ENCODE measurements at regions not wholly inside any gene's neighbourhood (a gene's known extent, or its start where the extent isn't known, plus 50 kb on each side); places are given as distances from the start of the nearest gene placed in this dataset.

- Histone ChIP-seq H3K9me3 (ENCODE audit: control insufficient read depth in 4 of 4, low read length in 3 of 4) (no peaks in the 10 kb centered on the region), H3K36me3 (ENCODE audit: control insufficient read depth in 4 of 4, insufficient read depth in 3 of 4, low read depth in 1 of 4, low read length in 3 of 4) (no peaks in the 10 kb centered on the region), H3K4me3 (ENCODE audit: low read depth in 1 of 3, low read length in 3 of 3) (no peak overlapping the region), H3K27me3 (ENCODE audit: control insufficient read depth in 4 of 4, insufficient read depth in 4 of 4, low read length in 3 of 4) (no peaks in the 10 kb centered on the region), H3K27ac (ENCODE audit: low read depth in 1 of 2, low read length in 2 of 2) (no peak overlapping the region), H3K4me1 (ENCODE audit: control insufficient read depth in 4 of 4, insufficient read depth in 4 of 4, low read length in 3 of 4) (no peaks in the 10 kb centered on the region), H3K9ac (ENCODE audit: low read depth in 1 of 2, low read length in 2 of 2) (no peak overlapping the region)
- no peak for DNase-seq (ENCODE audit: low spot score)
- TF ChIP-seq TAF1 (conservative IDR thresholded peaks at IDR 0.05): no peak
- no peak for TF ChIP-seq SP1 (IDR thresholded peaks at IDR 0.05)
- TF ChIP-seq FOXA2 (IDR thresholded peaks at IDR 0.05): no peak
- 79% methylated on average over 4 of the region's 4 CpGs for WGBS
These were observed 615.3 kb downstream of the BNC2 start for GRCh38 chr9:16255217-16255616.

- Histone ChIP-seq H3K9me3 (ENCODE audit: control insufficient read depth in 4 of 4, low read length in 3 of 4) (no peaks in the 10 kb centered on the region), H3K9ac (ENCODE audit: low read depth in 1 of 2, low read length in 2 of 2) (no peak overlapping the region), H3K4me1 (ENCODE audit: control insufficient read depth in 4 of 4, insufficient read depth in 4 of 4, low read length in 3 of 4) (no peaks in the 10 kb centered on the region), H3K27ac (ENCODE audit: low read depth in 1 of 2, low read length in 2 of 2) (no peak overlapping the region), H3K4me3 (ENCODE audit: low read depth in 1 of 3, low read length in 3 of 3) (no peak overlapping the region), H3K27me3 (ENCODE audit: control insufficient read depth in 4 of 4, insufficient read depth in 4 of 4, low read length in 3 of 4) (no peaks in the 10 kb centered on the region), H3K36me3 (ENCODE audit: control insufficient read depth in 4 of 4, insufficient read depth in 3 of 4, low read depth in 1 of 4, low read length in 3 of 4) (no peaks in the 10 kb centered on the region)
- no peak for DNase-seq (ENCODE audit: low spot score)
- 72% methylated on average over 2 of the region's 2 CpGs for WGBS
- TF ChIP-seq RAD21 (IDR thresholded peaks at IDR 0.05) (peak; percentile 69 to 76), TAF1 (conservative IDR thresholded peaks at IDR 0.05) (no peak), ATF3 (IDR thresholded peaks at IDR 0.05) (no peak), FOXA2 (IDR thresholded peaks at IDR 0.05) (no peak), EGR1 (IDR thresholded peaks at IDR 0.05; ENCODE audit: low read depth in 2 of 2) (no peak), MAX (IDR thresholded peaks at IDR 0.05) (no peak), RXRA (IDR thresholded peaks at IDR 0.05) (no peak)
- TF ChIP-seq, protein P1, sequence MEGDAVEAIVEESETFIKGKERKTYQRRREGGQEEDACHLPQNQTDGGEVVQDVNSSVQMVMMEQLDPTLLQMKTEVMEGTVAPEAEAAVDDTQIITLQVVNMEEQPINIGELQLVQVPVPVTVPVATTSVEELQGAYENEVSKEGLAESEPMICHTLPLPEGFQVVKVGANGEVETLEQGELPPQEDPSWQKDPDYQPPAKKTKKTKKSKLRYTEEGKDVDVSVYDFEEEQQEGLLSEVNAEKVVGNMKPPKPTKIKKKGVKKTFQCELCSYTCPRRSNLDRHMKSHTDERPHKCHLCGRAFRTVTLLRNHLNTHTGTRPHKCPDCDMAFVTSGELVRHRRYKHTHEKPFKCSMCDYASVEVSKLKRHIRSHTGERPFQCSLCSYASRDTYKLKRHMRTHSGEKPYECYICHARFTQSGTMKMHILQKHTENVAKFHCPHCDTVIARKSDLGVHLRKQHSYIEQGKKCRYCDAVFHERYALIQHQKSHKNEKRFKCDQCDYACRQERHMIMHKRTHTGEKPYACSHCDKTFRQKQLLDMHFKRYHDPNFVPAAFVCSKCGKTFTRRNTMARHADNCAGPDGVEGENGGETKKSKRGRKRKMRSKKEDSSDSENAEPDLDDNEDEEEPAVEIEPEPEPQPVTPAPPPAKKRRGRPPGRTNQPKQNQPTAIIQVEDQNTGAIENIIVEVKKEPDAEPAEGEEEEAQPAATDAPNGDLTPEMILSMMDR (IDR thresholded peaks at IDR 0.05; ENCODE audit: low read depth, low read length, missing input control): peak; percentile 43
These were observed 612.9 kb downstream of the BNC2 start for GRCh38 chr9:16257604-16258003.

DNA sequence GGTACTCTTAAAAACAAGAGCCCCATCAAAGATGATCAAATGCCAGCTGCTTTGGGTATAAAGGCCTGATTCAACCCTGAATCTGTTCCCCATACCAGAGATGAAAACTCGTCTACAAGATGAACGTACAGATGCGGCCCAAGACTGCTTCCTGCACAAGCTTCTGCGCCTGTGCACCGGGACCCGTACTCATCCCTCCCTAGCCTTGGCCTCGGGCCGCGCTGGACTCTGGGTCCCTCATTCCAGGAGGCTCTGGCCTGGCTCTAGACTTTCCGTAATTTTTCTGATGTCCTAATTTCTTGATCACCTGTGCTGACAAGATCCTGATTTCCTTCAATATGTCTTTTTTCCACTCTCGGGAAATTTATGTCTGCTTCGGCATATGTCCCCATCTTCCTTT lies 612.3 kb downstream of the BNC2 start:
- no peak overlapping the region for H3K9ac ChIP-seq (ENCODE audit: low read depth in 1 of 2, low read length in 2 of 2)
- 96% methylated on average over 12 of the region's 12 CpGs for WGBS
- no peak overlapping the region for H3K4me3 ChIP-seq (ENCODE audit: low read depth in 1 of 3, low read length in 3 of 3)
- H3K9me3 ChIP-seq (ENCODE audit: control insufficient read depth in 4 of 4, low read length in 3 of 4): no peaks in the 10 kb centered on the region
- no peak for TF ChIP-seq TAF1 (conservative IDR thresholded peaks at IDR 0.05)
- TF ChIP-seq ATF3 (IDR thresholded peaks at IDR 0.05): no peak
- TF ChIP-seq, protein P2, sequence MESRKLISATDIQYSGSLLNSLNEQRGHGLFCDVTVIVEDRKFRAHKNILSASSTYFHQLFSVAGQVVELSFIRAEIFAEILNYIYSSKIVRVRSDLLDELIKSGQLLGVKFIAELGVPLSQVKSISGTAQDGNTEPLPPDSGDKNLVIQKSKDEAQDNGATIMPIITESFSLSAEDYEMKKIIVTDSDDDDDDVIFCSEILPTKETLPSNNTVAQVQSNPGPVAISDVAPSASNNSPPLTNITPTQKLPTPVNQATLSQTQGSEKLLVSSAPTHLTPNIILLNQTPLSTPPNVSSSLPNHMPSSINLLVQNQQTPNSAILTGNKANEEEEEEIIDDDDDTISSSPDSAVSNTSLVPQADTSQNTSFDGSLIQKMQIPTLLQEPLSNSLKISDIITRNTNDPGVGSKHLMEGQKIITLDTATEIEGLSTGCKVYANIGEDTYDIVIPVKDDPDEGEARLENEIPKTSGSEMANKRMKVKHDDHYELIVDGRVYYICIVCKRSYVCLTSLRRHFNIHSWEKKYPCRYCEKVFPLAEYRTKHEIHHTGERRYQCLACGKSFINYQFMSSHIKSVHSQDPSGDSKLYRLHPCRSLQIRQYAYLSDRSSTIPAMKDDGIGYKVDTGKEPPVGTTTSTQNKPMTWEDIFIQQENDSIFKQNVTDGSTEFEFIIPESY (IDR thresholded peaks at IDR 0.05): no peak
- no peak for TF ChIP-seq REST (IDR thresholded peaks at IDR 0.05)
- TF ChIP-seq HNF4G (IDR thresholded peaks at IDR 0.05): no peak
- TF ChIP-seq MAX (IDR thresholded peaks at IDR 0.05): no peak
- no peak for TF ChIP-seq RAD21 (IDR thresholded peaks at IDR 0.05)
- no peak for DNase-seq (ENCODE audit: low spot score)
- peaks cover 0 to 4% (median 2%) of the 10 kb centered on the region in 4 donors for H3K4me1 ChIP-seq (ENCODE audit: control insufficient read depth in 4 of 4, insufficient read depth in 4 of 4, low read length in 3 of 4)
- no peak overlapping the region for H3K27ac ChIP-seq (ENCODE audit: low read depth in 1 of 2, low read length in 2 of 2)
- H3K36me3 ChIP-seq (ENCODE audit: control insufficient read depth in 4 of 4, insufficient read depth in 3 of 4, low read depth in 1 of 4, low read length in 3 of 4): no peaks in the 10 kb centered on the region
- no peaks in the 10 kb centered on the region for H3K27me3 ChIP-seq (ENCODE audit: control insufficient read depth in 4 of 4, insufficient read depth in 4 of 4, low read length in 3 of 4)

Measured in liver (tissue), 8 donors.